Colonic mucosa (tissue), 4 donors: ENCODE measurements at regions not wholly inside any gene's neighbourhood (a gene's known extent, or its start where the extent isn't known, plus 50 kb on each side); places are given as distances from the start of the nearest gene placed in this dataset.

ENCODE experiments used
- DNase-seq: peaks from one replicate; pipeline ENCODE4 v3.0.0-alpha.2; 2020
- H3K27ac ChIP-seq: fragments of 200-600 bp; one replicate; pipeline ENCODE4 v1.8.0; 2021
- H3K27me3 ChIP-seq: fragments of 200-600 bp; one replicate; pipeline ENCODE4 v1.8.0; 2021
- H3K36me3 ChIP-seq: fragments of 200-600 bp; one replicate; pipeline ENCODE4 v1.8.0; 2021
- H3K4me1 ChIP-seq: fragments of 200-600 bp; one replicate; pipeline ENCODE4 v1.8.0; 2021; ENCODE audit warnings: mild to moderate bottlenecking
- H3K4me3 ChIP-seq: fragments of 200-600 bp; one replicate; pipeline ENCODE4 v1.8.0; 2021
- H3K9ac ChIP-seq, 2 donors: one replicate each; pipeline ENCODE4 v1.7.0; 2013; ENCODE audit warnings: control low read depth in 2 of 2, low read depth in 2 of 2, low read length in 2 of 2
- H3K9me3 ChIP-seq: fragments of 200-600 bp; one replicate; pipeline ENCODE4 v1.8.0; 2021
- intact Hi-C: fragments of 100-400 bp; cut with DNase I; formaldehyde crosslinking; loops from one replicate; pipeline ENCODE4 v1.14.1; 2022
- TF ChIP-seq, protein P1 (sequence below): fragments of 200-600 bp; IDR thresholded peaks from one replicate; pipeline ENCODE4 v1.8.0; 2022; ENCODE audit warnings: antibody characterized with exemption, mild to moderate bottlenecking
- donor health status: healthy.
- donor health status: DM: no; HTN: no; CAD: no.
- donor health status: DM: no; HTN: no; CAD: no.

DNA sequence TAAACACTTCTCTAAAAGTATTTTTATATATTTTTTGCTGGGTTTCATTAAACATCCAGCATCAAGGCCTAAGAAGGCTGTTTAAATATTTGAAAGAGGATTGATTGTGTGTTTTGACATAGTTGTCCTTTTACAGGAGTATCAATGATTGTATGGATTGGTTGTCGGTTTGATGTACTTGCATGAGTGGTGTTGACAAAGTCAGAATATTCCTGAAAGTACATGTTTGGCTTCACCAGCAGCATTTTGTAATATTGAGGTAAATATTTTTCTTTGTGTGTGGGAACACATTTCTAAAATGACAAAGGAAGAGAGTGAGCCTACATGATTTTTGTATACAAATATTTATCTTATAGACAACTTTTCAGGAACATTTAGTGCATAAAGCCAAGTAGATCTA is 269.7 kb downstream of the PTBP2 start:
- H3K4me1 ChIP-seq: no peaks in the 10 kb centered on the region

DNA sequence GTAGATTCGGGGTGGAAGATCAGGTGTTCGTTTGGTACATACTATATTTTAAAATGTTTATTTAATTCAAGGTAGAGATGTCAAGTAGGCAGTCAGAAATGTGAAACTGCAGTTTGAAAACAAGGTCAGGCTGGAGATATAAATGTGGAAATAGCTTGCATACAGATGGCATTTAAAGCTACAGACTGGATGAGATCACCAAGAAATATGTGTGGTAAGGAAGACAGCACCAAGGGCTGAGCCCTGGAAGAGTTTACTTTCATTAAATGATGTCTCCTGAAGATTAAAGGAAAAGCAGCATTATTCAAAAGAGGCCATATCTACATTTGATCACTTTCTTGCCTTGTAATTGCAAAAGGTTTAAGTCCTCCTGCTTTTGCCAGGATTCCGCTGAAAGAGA is 271.3 kb downstream of the PTBP2 start:
- TF ChIP-seq, protein P1, sequence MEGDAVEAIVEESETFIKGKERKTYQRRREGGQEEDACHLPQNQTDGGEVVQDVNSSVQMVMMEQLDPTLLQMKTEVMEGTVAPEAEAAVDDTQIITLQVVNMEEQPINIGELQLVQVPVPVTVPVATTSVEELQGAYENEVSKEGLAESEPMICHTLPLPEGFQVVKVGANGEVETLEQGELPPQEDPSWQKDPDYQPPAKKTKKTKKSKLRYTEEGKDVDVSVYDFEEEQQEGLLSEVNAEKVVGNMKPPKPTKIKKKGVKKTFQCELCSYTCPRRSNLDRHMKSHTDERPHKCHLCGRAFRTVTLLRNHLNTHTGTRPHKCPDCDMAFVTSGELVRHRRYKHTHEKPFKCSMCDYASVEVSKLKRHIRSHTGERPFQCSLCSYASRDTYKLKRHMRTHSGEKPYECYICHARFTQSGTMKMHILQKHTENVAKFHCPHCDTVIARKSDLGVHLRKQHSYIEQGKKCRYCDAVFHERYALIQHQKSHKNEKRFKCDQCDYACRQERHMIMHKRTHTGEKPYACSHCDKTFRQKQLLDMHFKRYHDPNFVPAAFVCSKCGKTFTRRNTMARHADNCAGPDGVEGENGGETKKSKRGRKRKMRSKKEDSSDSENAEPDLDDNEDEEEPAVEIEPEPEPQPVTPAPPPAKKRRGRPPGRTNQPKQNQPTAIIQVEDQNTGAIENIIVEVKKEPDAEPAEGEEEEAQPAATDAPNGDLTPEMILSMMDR: no peak
- no peak for DNase-seq

More for the DNA sequence above, 269.7 kb downstream of the PTBP2 start:
- intact Hi-C loops: no loop called here
- H3K9ac ChIP-seq: no peak overlapping the region
- no peak overlapping the region for H3K4me3 ChIP-seq
- H3K36me3 ChIP-seq: no peaks in the 10 kb centered on the region
- H3K9me3 ChIP-seq: no peaks in the 10 kb centered on the region
- TF ChIP-seq, protein P1: no peak
- H3K27me3 ChIP-seq: no peaks in the 10 kb centered on the region
- no peak overlapping the region for H3K27ac ChIP-seq
- no peak for DNase-seq

DNA sequence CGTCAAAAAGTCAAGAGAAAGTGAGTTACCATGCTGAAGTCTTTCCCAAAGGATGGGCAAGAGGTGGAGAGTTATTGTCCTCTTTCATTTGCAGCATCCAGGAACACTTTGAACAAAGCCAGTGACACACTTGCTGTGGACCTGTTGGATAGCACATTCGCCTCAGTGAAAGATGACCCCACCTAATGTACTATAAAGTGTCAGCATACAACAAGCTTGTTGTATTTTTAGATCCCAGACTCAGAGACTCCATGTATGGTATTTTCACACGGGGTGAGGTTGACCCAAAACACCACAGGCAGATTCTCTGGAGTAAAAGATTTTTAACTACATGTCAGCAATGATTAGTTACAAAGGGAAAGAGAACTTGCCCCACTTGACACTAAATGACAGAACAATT is 273.8 kb downstream of the PTBP2 start:
- Histone ChIP-seq H3K27me3 (no peaks in the 10 kb centered on the region), H3K4me1 (no peaks in the 10 kb centered on the region), H3K4me3 (no peak overlapping the region), H3K27ac (no peak overlapping the region), H3K9me3 (no peaks in the 10 kb centered on the region), H3K9ac (no peak overlapping the region), H3K36me3 (no peaks in the 10 kb centered on the region)
- no peak for DNase-seq
- intact Hi-C loops: no loop called here
- TF ChIP-seq, protein P1: no peak

More for the DNA sequence above, 271.3 kb downstream of the PTBP2 start:
- no peaks in the 10 kb centered on the region for H3K4me1 ChIP-seq
- H3K27me3 ChIP-seq: no peaks in the 10 kb centered on the region
- no peak overlapping the region for H3K4me3 ChIP-seq
- no peaks in the 10 kb centered on the region for H3K9me3 ChIP-seq
- no peak overlapping the region for H3K9ac ChIP-seq
- no peak overlapping the region for H3K27ac ChIP-seq
- intact Hi-C loops: no loop called here
- H3K36me3 ChIP-seq: no peaks in the 10 kb centered on the region

DNA sequence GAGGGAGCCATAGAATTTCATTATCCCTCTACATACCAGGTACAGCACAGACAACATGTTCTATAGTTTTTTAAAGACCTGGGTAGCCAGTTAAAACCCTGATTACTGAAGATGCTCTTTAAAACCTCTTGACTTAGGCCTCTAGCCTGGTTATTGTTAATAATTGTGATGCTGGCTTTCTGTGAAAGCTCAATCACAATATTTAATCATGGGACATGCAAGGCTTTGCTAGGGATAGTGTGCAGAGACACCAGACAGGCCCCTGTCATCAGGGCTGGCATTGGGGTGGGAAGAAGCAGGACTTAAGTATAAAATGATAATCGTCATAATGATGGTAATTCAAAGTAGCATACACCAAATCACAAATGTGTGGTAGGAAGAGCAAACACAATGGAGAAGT is 274.4 kb downstream of the PTBP2 start:
- intact Hi-C loops: no loop called here
- TF ChIP-seq, protein P1: no peak
- no peak overlapping the region for H3K27ac ChIP-seq

DNA sequence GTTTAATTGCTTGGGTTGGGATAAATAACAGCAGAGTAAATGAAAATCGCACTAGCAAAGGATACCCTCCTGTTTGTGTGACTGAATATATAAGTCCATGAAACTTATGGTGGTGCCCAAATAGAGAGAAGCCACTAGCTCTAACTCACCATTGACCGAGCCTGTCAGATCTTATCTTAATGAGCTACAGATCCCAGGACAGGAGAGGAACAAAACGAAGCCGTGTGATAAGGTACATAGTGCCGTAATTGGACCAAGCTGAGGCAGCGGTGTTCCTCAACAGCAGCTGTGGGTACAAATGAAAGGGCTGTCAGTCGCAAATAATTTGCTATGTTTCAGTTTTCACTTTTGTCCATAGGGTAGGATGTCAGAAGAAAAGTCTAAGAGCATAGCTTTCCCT is 276.1 kb downstream of the PTBP2 start:
- no peak overlapping the region for H3K27ac ChIP-seq
- no peak overlapping the region for H3K4me3 ChIP-seq
- no peaks in the 10 kb centered on the region for H3K4me1 ChIP-seq
- intact Hi-C loops: no loop called here
- H3K27me3 ChIP-seq: no peaks in the 10 kb centered on the region
- TF ChIP-seq, protein P1: no peak
- no peaks in the 10 kb centered on the region for H3K9me3 ChIP-seq
- no peak for DNase-seq
- H3K36me3 ChIP-seq: no peaks in the 10 kb centered on the region
- H3K9ac ChIP-seq: no peak overlapping the region

More for the DNA sequence above, 274.4 kb downstream of the PTBP2 start:
- no peak overlapping the region for H3K4me3 ChIP-seq
- no peaks in the 10 kb centered on the region for H3K27me3 ChIP-seq
- H3K9ac ChIP-seq: no peak overlapping the region
- no peak for DNase-seq
- H3K9me3 ChIP-seq: no peaks in the 10 kb centered on the region
- H3K36me3 ChIP-seq: no peaks in the 10 kb centered on the region
- H3K4me1 ChIP-seq: no peaks in the 10 kb centered on the region

DNA sequence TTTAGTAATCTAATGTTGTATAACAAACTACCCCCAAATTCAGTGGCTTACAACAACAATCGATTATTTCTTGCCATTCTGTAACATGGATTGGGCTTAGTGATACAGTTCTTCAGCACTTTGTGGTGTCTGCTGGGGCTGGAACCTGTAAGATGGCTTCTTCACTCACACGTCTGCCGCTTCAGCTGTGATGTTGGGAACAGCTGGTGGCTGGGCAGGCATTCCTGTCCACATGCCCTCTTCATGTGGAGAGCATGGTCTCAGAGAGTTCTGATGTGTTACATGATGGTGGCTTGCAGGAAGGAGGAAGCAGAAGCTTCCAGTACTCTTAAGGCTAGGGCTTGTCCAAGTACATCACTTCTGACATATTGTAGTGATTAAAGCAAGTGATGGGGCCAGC is 276.9 kb downstream of the PTBP2 start:
- H3K27ac ChIP-seq: no peak overlapping the region
- intact Hi-C loops: no loop called here
- H3K4me1 ChIP-seq: no peaks in the 10 kb centered on the region
- no peaks in the 10 kb centered on the region for H3K36me3 ChIP-seq
- no peaks in the 10 kb centered on the region for H3K27me3 ChIP-seq
- DNase-seq: no peak
- H3K9me3 ChIP-seq: no peaks in the 10 kb centered on the region
- TF ChIP-seq, protein P1: no peak
- H3K9ac ChIP-seq: no peak overlapping the region
- no peak overlapping the region for H3K4me3 ChIP-seq
